ENCODE measurements at regions not wholly inside any gene's neighbourhood (a gene's known extent, or its start where the extent isn't known, plus 50 kb on each side); places are given as distances from the start of the nearest gene placed in this dataset.

DNA sequence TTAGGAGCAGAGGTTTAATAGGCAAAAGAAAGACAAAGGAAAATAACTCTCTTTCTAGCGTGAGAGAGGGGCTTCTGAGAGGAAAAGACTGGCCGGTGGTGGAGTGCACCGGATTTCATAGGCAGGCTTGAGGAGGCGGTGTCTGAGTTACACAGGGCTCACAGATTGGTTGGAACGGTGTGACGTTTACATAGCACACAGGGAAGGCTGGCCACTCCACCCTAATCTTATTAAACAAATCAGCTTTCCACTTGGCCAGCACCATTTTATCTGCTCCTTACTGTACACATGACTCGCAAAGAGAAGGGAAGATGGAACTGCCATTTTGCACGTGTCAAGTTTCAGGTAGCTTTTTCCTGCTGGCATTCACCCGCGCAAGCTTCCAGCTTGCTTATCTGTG, 587.7 kb downstream of the RPL10L start:
- TF ChIP-seq ZNF70 (CRISPR knock-in tag; IDR thresholded peaks at IDR 0.05) (no peak), ZFP30 (CRISPR knock-in tag; IDR thresholded peaks at IDR 0.05) (no peak)
